Esophagus (tissue), 2 donors: ENCODE measurements at regions not wholly inside any gene's neighbourhood (a gene's known extent, or its start where the extent isn't known, plus 50 kb on each side); places are given as distances from the start of the nearest gene placed in this dataset.

Experiments used
- H3K27ac ChIP-seq, 2 donors: one replicate each; pipeline ENCODE4 v1.5.1; 2013; ENCODE audit warnings: low read depth in 2 of 2, mild to moderate bottlenecking in 2 of 2, inconsistent platforms in 1 of 2, low read length in 1 of 2, moderate library complexity in 1 of 2
- H3K27me3 ChIP-seq, 2 donors: one replicate each; pipeline ENCODE4 v1.6.1; 2013; ENCODE audit warnings: low read length in 2 of 2, control low read depth in 1 of 2, mild to moderate bottlenecking in 1 of 2; ENCODE audit not compliant: insufficient read depth in 2 of 2, control insufficient read depth in 1 of 2
- H3K36me3 ChIP-seq, 2 donors: one replicate each; pipeline ENCODE4 v1.6.1; 2013; ENCODE audit warnings: low read length in 1 of 2; ENCODE audit not compliant: control insufficient read depth in 2 of 2, insufficient read depth in 2 of 2
- H3K4me1 ChIP-seq, 2 donors: one replicate each; pipeline ENCODE4 v1.6.1; 2013; ENCODE audit warnings: low read length in 1 of 2; ENCODE audit not compliant: control insufficient read depth in 2 of 2, insufficient read depth in 2 of 2
- H3K4me3 ChIP-seq, 2 donors: one replicate each; pipeline ENCODE4 v1.5.1; 2013; ENCODE audit warnings: low read length in 2 of 2, mild to moderate bottlenecking in 2 of 2, low read depth in 1 of 2, moderate library complexity in 1 of 2
- H3K9me3 ChIP-seq, 2 donors: one replicate each; pipeline ENCODE4 v1.6.1; 2013; ENCODE audit warnings: mild to moderate bottlenecking in 2 of 2, low read depth in 1 of 2, low read length in 1 of 2, moderate library complexity in 1 of 2; ENCODE audit not compliant: control insufficient read depth in 2 of 2, insufficient read depth in 1 of 2
- WGBS, 2 donors: extraction: QIAGEN DNeasy Blood & Tissue Kit; methylation state at CpG; one replicate each; pipeline ENCODE4 v1.1.7; 2013; 5-methylcytosine and 5-hydroxymethylcytosine counted together
- donor health status: healthy with polysubstance abuse.
- donor health status: Bipolar disorder and iron deficiency.

DNA sequence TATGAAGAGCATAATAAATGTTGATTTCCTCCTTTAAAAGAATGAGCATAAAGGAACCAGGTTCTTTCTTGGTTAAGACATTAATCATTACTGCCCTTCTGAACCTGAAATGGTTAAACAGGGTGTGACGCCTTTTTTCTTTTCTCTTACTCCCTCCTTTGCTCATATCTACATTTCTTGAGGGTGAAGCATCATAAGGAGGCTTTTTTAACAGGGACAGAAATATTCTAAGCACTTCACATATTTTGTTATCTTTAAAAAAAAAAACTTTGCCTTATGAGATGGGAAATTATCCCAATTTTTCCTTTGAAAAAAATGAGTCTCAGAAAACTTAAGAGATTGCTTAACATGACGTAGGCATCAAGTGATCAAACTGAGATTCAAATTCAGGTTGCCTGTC is 1036.3 kb upstream of the TENM4 start:
- H3K4me3 ChIP-seq, result no peak overlapping the region
- WGBS, 2 donors, result 75 to 86% methylated on average over 2 of the region's 2 CpGs
- H3K27me3 ChIP-seq, result no peaks in the 10 kb centered on the region
- no peaks in the 10 kb centered on the region for H3K4me1 ChIP-seq
- H3K36me3 ChIP-seq, result no peaks in the 10 kb centered on the region
- no peaks in the 10 kb centered on the region for H3K9me3 ChIP-seq
- H3K27ac ChIP-seq, result no peak overlapping the region

DNA sequence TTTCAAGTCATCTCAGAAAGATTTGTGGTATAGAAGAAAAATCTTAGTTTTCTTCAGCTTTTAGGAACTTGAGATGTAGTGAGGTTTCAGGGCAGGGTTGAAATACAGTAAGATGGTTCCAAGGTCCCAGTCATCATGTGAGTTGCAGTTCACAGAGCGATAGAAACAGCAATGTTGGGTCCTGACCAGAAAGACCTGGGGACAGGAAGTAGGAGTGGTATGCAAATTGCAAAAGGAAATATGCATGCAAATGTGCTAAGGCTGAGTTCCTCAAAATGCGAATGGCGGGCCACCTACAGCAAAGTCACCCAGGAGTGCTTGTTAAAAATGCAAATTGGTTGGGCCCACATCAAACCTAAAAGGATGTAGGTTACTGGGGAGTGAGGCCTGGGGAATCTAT is 1032.7 kb upstream of the TENM4 start:
- H3K27me3 ChIP-seq, result no peaks in the 10 kb centered on the region
- H3K4me3 ChIP-seq, result no peak overlapping the region
- no peaks in the 10 kb centered on the region for H3K9me3 ChIP-seq
- no peaks in the 10 kb centered on the region for H3K4me1 ChIP-seq
- H3K27ac ChIP-seq, result no peak overlapping the region
- WGBS, 2 donors, result 85 to 90% methylated on average over 3 of the region's 3 CpGs
- no peaks in the 10 kb centered on the region for H3K36me3 ChIP-seq

DNA sequence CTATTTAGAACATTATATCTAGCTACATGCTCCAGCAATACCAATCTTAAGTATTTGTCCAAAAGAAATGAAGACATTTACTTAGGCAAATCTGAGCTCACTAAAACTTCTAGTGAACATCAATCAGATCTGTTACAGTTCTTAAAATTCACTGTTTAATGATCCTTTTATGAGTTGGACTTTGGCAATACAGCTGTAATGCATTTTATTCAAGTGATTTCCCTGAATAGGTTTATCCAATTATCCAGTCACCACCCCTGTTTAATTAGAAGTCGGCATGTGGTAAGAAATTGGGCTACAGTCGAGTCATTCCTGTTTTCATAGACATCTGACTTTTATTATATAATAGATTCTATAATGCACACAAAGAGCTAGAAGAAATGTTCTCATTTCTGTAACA is 1029.0 kb upstream of the TENM4 start:
- Histone ChIP-seq H3K4me3 (no peak overlapping the region), H3K27ac (no peak overlapping the region), H3K4me1 (no peaks in the 10 kb centered on the region), H3K27me3 (no peaks in the 10 kb centered on the region), H3K36me3 (no peaks in the 10 kb centered on the region), H3K9me3 (no peaks in the 10 kb centered on the region)
- WGBS, 2 donors, result 55 to 59% methylated on average over 2 of the region's 2 CpGs

DNA sequence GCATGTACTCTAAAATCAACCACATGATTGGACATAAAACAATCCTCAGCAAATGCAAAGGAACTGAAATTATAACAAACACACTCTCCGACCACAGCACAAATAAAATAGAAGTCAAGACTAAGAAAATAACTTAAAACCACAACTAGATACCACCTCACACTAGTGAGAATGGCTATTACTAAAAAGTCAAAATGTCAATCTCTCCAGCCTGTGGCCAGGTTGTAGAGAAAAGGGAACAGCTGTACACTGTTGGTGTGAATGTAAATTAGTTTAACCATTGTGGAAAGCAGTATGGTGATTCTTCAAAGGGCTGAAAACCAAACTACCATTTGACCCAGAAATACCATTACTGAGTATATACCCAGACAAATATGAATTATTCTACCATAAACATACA is 1025.7 kb upstream of the TENM4 start:
- H3K9me3 ChIP-seq, result peaks cover 0 to 3% of the 10 kb centered on the region in 2 donors
- H3K4me1 ChIP-seq, result no peaks in the 10 kb centered on the region
- H3K27me3 ChIP-seq, result no peaks in the 10 kb centered on the region
- H3K27ac ChIP-seq, result no peak overlapping the region
- no peaks in the 10 kb centered on the region for H3K36me3 ChIP-seq
- WGBS, 2 donors, result 89 to 91% methylated on average over 1 of the region's 1 CpG
- no peak overlapping the region for H3K4me3 ChIP-seq

GRCh38 chr11:80462211-80462610 is 1021.4 kb upstream of the TENM4 start:
- Histone ChIP-seq H3K9me3 (peaks cover 0 to 3% of the 10 kb centered on the region in 2 donors), H3K4me1 (no peaks in the 10 kb centered on the region), H3K27ac (no peak overlapping the region), H3K36me3 (no peaks in the 10 kb centered on the region), H3K4me3 (no peak overlapping the region), H3K27me3 (no peaks in the 10 kb centered on the region)
- 84 to 92% methylated on average over 3 of the region's 3 CpGs for whole genome bisulfite sequencing, 2 donors

DNA sequence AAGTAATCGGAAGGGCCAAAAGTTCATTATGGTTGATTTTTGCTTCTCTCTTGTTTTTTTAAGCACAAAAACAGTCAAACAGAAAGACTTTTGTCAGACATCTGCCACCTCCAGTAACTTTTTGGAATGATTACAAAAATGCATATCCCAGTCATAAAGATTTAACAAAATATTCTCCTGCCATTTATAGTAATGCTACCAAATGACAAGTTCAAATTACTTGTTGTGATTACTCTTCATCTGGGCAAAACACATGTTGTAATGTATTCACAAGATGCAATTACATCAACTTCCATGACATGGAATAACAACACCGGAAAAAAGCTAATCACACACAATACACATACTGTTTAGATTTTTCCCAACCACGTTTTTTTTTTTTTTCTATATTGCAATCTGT is 1017.5 kb upstream of the TENM4 start:
- Histone ChIP-seq H3K27ac (no peak overlapping the region), H3K4me3 (no peak overlapping the region), H3K9me3 (no peaks in the 10 kb centered on the region), H3K4me1 (no peaks in the 10 kb centered on the region), H3K27me3 (no peaks in the 10 kb centered on the region), H3K36me3 (no peaks in the 10 kb centered on the region)
- 71 to 78% methylated on average over 3 of the region's 3 CpGs for WGBS, 2 donors

DNA sequence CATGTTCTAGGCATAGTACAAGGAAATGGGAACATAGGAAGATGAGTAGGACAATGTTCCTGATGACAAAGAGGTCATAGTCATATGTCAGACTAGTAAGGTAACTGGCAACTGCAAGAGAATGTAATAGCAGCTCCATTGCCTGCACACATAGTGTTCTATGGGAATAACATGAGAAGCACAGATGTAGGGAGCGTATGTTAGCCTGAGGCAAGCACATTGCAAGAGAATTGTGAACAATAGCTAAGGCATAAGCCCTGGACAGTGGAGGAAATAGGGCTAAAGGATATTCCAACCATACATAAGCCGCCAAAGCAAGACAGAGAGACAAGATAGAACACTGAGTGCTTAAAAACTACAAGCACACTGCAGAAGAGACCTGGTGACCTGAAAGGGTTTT is 1017.0 kb upstream of the TENM4 start:
- no peaks in the 10 kb centered on the region for H3K27me3 ChIP-seq
- no peaks in the 10 kb centered on the region for H3K9me3 ChIP-seq
- H3K4me3 ChIP-seq, result no peak overlapping the region
- no peaks in the 10 kb centered on the region for H3K36me3 ChIP-seq
- no peaks in the 10 kb centered on the region for H3K4me1 ChIP-seq
- H3K27ac ChIP-seq, result no peak overlapping the region
- WGBS, 2 donors, result 93 to 94% methylated on average over 2 of the region's 2 CpGs

GRCh38 chr11:80455818-80456217 is 1015.0 kb upstream of the TENM4 start:
- no peak overlapping the region for H3K4me3 ChIP-seq
- no peaks in the 10 kb centered on the region for H3K9me3 ChIP-seq
- WGBS, 2 donors, result 37 to 43% methylated on average over 1 of the region's 1 CpG
- H3K27ac ChIP-seq, result no peak overlapping the region
- H3K36me3 ChIP-seq, result no peaks in the 10 kb centered on the region
- no peaks in the 10 kb centered on the region for H3K27me3 ChIP-seq
- H3K4me1 ChIP-seq, result no peaks in the 10 kb centered on the region

DNA sequence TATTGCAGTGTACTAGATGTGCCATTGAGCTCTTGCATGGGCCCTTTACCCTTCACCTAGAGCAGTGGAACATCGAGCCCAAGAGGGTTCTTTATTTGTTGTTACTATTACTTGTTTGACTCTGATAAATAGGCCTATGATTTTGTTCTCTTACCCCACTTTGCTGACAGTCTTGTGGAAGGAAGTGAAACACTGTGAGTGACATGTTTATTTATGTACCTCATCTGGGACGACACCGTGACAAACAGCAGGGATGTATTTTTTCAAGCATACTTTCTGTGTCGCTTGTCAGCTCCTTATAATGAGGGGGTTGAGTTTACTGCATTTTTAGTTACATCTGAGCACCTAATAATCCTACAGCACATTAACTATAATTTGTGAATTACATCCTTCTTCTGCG is 1010.3 kb upstream of the TENM4 start:
- Histone ChIP-seq H3K4me3 (no peak overlapping the region), H3K27me3 (no peaks in the 10 kb centered on the region), H3K36me3 (no peaks in the 10 kb centered on the region), H3K4me1 (no peaks in the 10 kb centered on the region), H3K9me3 (no peaks in the 10 kb centered on the region), H3K27ac (no peak overlapping the region)
- 69 to 70% methylated on average over 5 of the region's 5 CpGs for WGBS, 2 donors

DNA sequence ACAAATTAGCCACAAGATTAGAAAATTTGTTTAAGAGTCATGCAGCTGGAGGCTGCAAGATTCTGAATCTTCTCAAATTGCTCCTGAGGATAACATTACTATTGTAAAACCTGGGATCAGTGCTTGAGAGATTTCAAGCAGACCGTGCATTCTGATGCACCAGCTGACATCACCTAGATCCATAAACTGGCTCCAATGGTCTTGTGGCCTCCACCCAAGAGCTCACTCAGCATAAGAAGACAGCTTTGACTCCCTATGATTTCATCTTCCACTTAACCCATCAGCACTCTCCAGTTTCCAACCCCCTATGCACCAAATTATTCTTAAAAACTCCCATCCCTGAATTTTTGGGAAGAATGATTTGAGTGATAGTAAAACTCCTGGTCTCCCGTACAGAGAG is 1007.9 kb upstream of the TENM4 start:
- no peaks in the 10 kb centered on the region for H3K4me1 ChIP-seq
- no peaks in the 10 kb centered on the region for H3K9me3 ChIP-seq
- no peak overlapping the region for H3K4me3 ChIP-seq
- H3K36me3 ChIP-seq, result no peaks in the 10 kb centered on the region
- H3K27me3 ChIP-seq, result no peaks in the 10 kb centered on the region
- H3K27ac ChIP-seq, result no peak overlapping the region
- WGBS, 2 donors, result 73 to 74% methylated on average over 2 of the region's 2 CpGs
